HG03159 (cell line): ENCODE measurements at regions not wholly inside any gene's neighbourhood (a gene's known extent, or its start where the extent isn't known, plus 50 kb on each side); places are given as distances from the start of the nearest gene placed in this dataset.

Source experiments
- ATAC-seq: cut with Tn5 transposase; IDR thresholded peaks from one replicate; pipeline ENCODE4 v1.9.1; 2021; ENCODE audit warnings: mild to moderate bottlenecking, moderate library complexity; ENCODE audit not compliant: unreplicated experiment

- ATAC-seq, result no peak
Observed at GRCh38 chr5:53326424-53327153, 153.8 kb upstream of the FST start.

GRCh38 chr5:53327811-53328334, 152.6 kb upstream of the FST start:
- no peak for ATAC-seq

GRCh38 chr5:53330491-53330890, 149.9 kb upstream of the FST start:
- no peak for ATAC-seq

GRCh38 chr5:53331463-53331862, 149.0 kb upstream of the FST start:
- no peak for ATAC-seq

DNA sequence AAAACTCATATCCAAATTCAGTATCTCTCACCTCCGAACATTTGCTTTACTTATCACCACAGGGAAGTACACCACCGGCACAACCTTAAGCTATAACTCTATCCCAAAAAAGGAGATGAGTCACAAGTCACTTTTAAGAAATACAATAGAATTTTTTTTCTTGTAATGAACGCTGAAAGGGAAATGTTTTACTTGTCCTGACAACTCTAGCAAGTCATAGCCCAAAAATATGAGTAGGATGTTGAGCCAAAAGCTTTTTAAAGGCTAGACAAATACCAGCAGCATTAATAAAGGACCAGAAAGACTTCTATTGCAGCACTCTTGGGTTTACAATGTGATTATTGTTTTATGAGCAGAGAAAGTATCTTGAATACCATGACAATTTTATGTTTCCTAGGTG, 147.3 kb upstream of the FST start:
- no peak for ATAC-seq

- ATAC-seq, result no peak
Observed at GRCh38 chr5:53334431-53334941, 145.9 kb upstream of the FST start.

DNA sequence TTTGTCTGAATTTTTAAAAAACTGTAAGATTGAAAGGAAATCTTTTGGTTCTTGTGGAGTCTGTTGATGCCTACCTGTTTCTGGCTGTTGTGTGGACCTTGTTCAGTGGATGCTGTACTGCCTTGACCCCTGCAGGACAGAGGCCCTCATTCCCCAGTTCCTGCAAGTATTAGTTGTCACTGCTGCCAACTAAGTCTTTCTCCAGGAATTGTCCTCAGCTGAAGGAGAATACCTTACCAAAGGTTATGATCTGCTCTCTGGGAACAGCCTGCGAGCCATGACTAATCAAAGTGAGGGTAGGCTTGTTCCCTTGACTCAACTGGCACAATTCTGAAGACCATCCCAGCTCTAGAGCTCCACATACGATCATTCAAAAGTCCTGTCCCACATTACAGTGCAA, 145.3 kb upstream of the FST start:
- no peak for ATAC-seq

- ATAC-seq, result no peak
Observed at GRCh38 chr5:53337827-53338226, 142.6 kb upstream of the FST start.

DNA sequence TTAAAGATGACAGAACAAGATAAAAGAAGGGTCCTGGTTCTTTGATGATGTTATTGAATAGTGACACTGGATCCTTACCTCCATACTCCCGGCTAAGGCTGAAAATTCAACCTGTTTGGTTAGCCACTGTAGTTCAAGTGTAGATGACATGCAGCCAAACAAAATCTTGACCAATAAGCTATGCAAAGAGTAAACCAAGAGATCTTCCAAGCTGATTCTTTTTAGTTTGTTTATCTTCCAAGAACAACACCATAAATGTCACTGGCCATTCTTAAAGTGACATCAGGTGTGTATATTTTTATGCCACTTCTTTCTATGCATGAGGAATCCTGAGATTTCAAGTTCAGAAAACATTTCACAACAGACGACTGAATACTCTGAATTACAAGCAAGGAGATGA, 141.5 kb upstream of the FST start:
- no peak for ATAC-seq

DNA sequence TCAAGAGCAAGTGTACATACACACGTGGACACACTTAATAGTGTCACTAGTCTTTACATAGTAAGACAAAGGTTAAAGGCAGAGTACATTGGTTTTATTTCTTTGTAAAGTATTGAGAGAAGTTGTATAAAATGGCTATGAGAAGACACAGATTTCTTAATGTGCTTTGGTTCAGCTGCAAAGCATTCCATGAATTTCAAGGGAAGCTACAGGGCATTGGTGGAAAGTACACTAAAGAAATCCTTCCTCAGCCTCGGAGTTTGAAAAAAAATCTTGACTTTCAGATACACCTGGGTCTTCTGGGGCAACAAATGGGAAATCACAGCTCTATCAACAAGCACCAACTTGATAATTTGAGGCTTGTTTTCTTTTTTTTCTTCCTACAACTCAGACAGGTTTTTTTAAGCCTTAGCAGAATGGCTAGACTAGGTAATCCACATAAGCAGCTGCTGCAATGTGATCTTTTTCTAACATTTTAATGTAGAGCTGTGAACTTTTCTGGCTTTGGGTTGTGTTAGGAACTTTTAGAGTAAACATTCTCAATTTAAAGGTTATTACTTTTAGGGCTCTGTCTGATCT, 140.4 kb upstream of the FST start:
- ATAC-seq, result no peak

GRCh38 chr5:53340956-53341750, 139.3 kb upstream of the FST start:
- no peak for ATAC-seq

GRCh38 chr5:53342236-53342635, 138.2 kb upstream of the FST start:
- ATAC-seq, result no peak

- no peak for ATAC-seq
Observed at GRCh38 chr5:53343187-53343586, 137.2 kb upstream of the FST start.

DNA sequence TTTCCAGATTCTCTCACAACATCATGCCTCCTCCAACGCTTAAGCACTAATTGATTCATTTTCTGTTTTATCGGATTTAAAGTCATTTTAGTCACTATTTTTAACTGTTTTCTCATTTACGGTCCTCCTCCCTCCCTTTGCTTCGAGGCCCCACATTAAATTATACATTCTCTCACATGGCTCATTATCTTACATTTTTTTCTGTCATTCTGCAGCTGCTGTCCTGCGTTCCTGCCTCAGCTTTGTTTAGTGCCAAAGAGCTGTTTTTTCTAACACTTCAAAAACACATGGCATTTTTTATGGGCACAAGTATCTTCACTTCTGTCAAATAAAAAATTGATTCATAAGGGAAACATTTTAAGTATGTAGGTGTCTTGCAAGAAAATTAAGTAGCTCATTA, 130.1 kb upstream of the FST start:
- no peak for ATAC-seq

GRCh38 chr5:53350991-53351770, 129.2 kb upstream of the FST start:
- ATAC-seq, result no peak

GRCh38 chr5:53355316-53355715, 125.1 kb upstream of the FST start:
- ATAC-seq, result no peak

GRCh38 chr5:53355931-53356330, 124.5 kb upstream of the FST start:
- no peak for ATAC-seq

GRCh38 chr5:53357439-53357838, 123.0 kb upstream of the FST start:
- ATAC-seq, result peak; percentile 65

- ATAC-seq, result no peak
Observed at GRCh38 chr5:53358794-53359193, 121.6 kb upstream of the FST start.

DNA sequence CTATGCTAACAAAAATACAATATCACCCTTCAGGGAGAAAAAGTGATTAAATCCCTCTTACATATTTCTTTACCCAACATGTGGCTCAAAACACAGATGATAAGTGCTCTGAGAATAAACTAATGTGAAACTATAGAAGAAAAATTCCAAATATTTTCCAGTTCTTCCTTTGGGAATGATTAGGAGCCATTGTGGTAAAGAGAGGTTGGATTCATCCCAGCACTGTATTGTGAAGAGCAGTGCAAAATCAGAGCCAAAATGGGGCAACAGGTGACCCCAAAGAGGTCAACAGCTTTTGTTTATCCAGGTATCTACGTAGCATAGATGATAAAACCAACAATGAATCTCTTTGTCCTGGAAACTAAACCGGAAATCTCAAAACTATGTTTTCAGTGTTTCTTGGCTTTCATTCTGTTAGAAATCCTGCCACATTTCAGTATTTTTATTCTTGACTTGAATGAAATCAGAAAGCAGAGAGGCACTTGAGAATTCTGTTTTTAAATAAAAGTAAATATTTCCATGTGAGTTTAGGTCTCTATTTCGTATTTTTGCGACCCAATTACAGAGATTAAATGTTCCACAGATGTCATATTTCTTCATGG, 120.4 kb upstream of the FST start:
- no peak for ATAC-seq
